ENCODE measurements at regions not wholly inside any gene's neighbourhood (a gene's known extent, or its start where the extent isn't known, plus 50 kb on each side); places are given as distances from the start of the nearest gene placed in this dataset.
A peak's percentile ranks its signal among the peaks of the same experiment; 100 is the strongest.
"Not testable (repeated sequence)": the region's sequence is repeated elsewhere in the genome, so short reads cannot be mapped to it uniquely, and the experiment has no call there.

DNA sequence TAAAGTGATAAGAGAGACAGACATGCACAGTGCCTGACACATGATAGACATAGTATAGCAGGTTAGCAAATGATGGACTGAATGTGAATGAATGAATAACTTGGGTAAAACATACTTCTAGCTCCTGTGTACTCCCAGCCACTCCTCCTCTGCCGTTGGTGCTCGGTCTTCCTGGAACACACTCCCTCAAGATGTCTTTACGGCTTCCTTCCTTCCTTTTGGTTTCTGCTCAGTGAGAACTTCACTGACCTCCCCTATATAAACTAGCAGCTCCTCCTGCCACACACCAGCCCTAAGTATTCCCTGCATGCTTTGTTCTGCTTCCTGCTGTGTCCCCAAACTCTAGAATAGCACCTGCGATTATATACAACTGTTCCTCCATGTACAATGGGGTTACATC is 50.2 kb downstream of the RAD54L2 start:
- H3K36me3 Mint-ChIP-seq = peaks cover 0 to 72% (median 18%) of the 10 kb centered on the region in 3 donors
- peaks cover 6 to 21% (median 16%) of the 10 kb centered on the region in 4 donors for H3K4me1 Mint-ChIP-seq

GRCh38 chr3:51591231-51591630 is 52.7 kb downstream of the RAD54L2 start:
- peaks cover 11 to 82% (median 25%) of the 10 kb centered on the region in 3 donors for H3K36me3 Mint-ChIP-seq
- H3K27ac Mint-ChIP-seq = peak overlapping the region in 2 of 10 donors; percentile 26 to 54
- DNase-seq (no peak), ATAC-seq (no peak)
- H3K4me3 Mint-ChIP-seq = no peak overlapping the region
- H3K27me3 Mint-ChIP-seq = no peaks in the 10 kb centered on the region
- no peaks in the 10 kb centered on the region for H3K9me3 Mint-ChIP-seq
- peaks cover 13 to 26% (median 15%) of the 10 kb centered on the region in 4 donors for H3K4me1 Mint-ChIP-seq
- POLR2A ChIA-PET = interaction anchor here (0.5 to 0.6 kb wide), 2 partner anchors 8 to 91 kb away, joined by 3 to 4 read pairs; no protein-coding TSS in a partner anchor

More for the DNA sequence above, 50.2 kb downstream of the RAD54L2 start:
- POLR2A ChIA-PET = interaction anchor here (0.7 kb wide), 1 partner anchor 381 kb away, joined by 4 read pairs; no protein-coding TSS in a partner anchor
- Mint-ChIP-seq H3K27ac (peak overlapping the region in 8 of 10 donors; percentile 1 to 91 (median 34)), H3K4me3 (peak overlapping the region in 2 of 10 donors; percentile 1 to 27), H3K9me3 (no peaks in the 10 kb centered on the region), H3K27me3 (no peaks in the 10 kb centered on the region)
- DNase-seq (no peak), ATAC-seq (no peak)

DNA sequence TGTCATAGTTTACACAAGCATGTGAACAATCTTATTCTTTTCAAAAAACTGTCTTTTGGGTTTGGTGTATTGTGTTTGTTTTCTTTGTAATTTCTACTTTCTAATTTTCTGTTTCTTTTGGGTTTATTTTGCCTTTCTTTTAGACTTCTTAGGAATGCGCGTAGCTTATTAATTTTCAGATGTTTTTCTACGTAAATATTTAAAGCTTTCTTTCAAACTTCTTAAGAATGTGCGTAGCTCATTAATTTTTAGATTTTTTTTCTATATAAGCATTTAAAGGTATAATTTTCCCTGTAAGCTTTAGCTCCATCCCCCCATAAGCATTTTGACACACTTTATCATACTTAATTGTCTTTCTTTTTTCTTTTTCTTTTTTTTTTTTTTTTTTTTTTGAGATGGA is 55.2 kb downstream of the RAD54L2 start:
- H3K4me3 Mint-ChIP-seq = no peak overlapping the region
- H3K27ac Mint-ChIP-seq = no peak overlapping the region
- DNase-seq = no peak
- no peaks in the 10 kb centered on the region for H3K27me3 Mint-ChIP-seq
- POLR2A ChIA-PET = no interaction called here
- peaks cover 7 to 17% (median 11%) of the 10 kb centered on the region in 4 donors for H3K4me1 Mint-ChIP-seq
- ATAC-seq = no peak
- no peaks in the 10 kb centered on the region for H3K9me3 Mint-ChIP-seq
- H3K36me3 Mint-ChIP-seq = peaks cover 11 to 74% (median 27%) of the 10 kb centered on the region in 3 donors

- ATAC-seq, H3K27ac Mint-ChIP-seq, H3K27me3 Mint-ChIP-seq, H3K4me3 Mint-ChIP-seq, DNase-seq, POLR2A ChIA-PET, H3K9me3 Mint-ChIP-seq: not testable (repeated sequence)
- peaks cover 9 to 24% (median 19%) of the 10 kb centered on the region in 4 donors for H3K4me1 Mint-ChIP-seq
- peaks cover 6 to 35% (median 8%) of the 10 kb centered on the region in 3 donors for H3K36me3 Mint-ChIP-seq
Measured at GRCh38 chr3:51599638-51600037, 61.1 kb downstream of the RAD54L2 start.

GRCh38 chr3:51604212-51604611 is 65.7 kb downstream of the RAD54L2 start:
- H3K4me1 Mint-ChIP-seq = peaks cover 19 to 31% (median 25%) of the 10 kb centered on the region in 4 donors
- ATAC-seq = no peak
- peak overlapping the region in 3 of 10 donors; percentile 36 to 84 (median 53) for H3K27ac Mint-ChIP-seq
- H3K27me3 Mint-ChIP-seq = no peaks in the 10 kb centered on the region
- POLR2A ChIA-PET = no interaction called here
- DNase-seq = no peak
- peaks cover 0 to 33% (median 8%) of the 10 kb centered on the region in 3 donors for H3K36me3 Mint-ChIP-seq
- no peak overlapping the region for H3K4me3 Mint-ChIP-seq
- no peaks in the 10 kb centered on the region for H3K9me3 Mint-ChIP-seq

DNA sequence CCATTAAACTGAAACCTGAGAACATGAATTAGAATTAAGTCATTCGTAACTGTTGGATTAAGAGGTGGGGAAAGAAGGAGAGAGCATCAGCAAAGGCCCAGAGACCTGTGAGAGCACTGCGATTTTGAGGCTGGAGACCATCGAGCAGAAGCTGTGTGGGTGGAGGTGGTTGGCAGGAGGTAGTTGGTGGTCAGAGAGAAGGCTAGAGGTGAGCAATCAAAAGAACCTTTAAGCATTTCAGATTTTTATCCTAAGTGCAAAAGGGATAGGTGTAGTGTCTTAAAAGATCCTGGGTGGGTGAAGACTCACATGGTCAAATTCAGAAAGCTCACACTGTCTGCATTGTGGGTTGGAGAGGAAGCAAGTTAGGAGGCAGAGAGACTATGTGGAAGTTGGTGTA is 65.1 kb upstream of the TEX264 start:
- Mint-ChIP-seq H3K4me1 (peaks cover 19 to 34% (median 25%) of the 10 kb centered on the region in 4 donors), H3K4me3 (no peak overlapping the region), H3K27ac (peak overlapping the region in 8 of 10 donors; percentile 6 to 85 (median 62)), H3K9me3 (no peaks in the 10 kb centered on the region), H3K27me3 (no peaks in the 10 kb centered on the region), H3K36me3 (peaks cover 0 to 36% (median 10%) of the 10 kb centered on the region in 3 donors)
- POLR2A ChIA-PET = interaction anchor here (0.6 kb wide), 1 partner anchor 60 kb away, joined by 6 read pairs; no protein-coding TSS in a partner anchor
- DNase-seq (no peak), ATAC-seq (no peak)

GRCh38 chr3:51606871-51607270 is 64.2 kb upstream of the TEX264 start:
- H3K9me3 Mint-ChIP-seq, POLR2A ChIA-PET, DNase-seq, H3K4me3 Mint-ChIP-seq, ATAC-seq, H3K27me3 Mint-ChIP-seq: not testable (repeated sequence)
- peaks cover 0 to 31% (median 10%) of the 10 kb centered on the region in 3 donors for H3K36me3 Mint-ChIP-seq
- peak overlapping the region in 1 of 10 donors; percentile 65 for H3K27ac Mint-ChIP-seq
- peaks cover 21 to 36% (median 26%) of the 10 kb centered on the region in 4 donors for H3K4me1 Mint-ChIP-seq

GRCh38 chr3:51607591-51608325 is 63.3 kb upstream of the TEX264 start:
- POLR2A ChIA-PET, H3K27me3 Mint-ChIP-seq: not testable (repeated sequence)

GRCh38 chr3:51610708-51611107 is 60.3 kb upstream of the TEX264 start:
- Mint-ChIP-seq H3K4me1 (peaks cover 12 to 28% (median 15%) of the 10 kb centered on the region in 4 donors), H3K27me3 (no peaks in the 10 kb centered on the region), H3K27ac (peak overlapping the region in 1 of 10 donors; percentile 50), H3K4me3 (no peak overlapping the region), H3K36me3 (peaks cover 0 to 37% (median 10%) of the 10 kb centered on the region in 3 donors), H3K9me3 (no peaks in the 10 kb centered on the region)
- no peak for DNase-seq
- POLR2A ChIA-PET = interaction anchor here (0.7 to 0.9 kb wide), 3 partner anchors 15 to 111 kb away, joined by 3 to 5 read pairs (median 4); partner anchors contain the start of gene DCAF1
- ATAC-seq = no peak

More at GRCh38 chr3:51607591-51608325, 63.3 kb upstream of the TEX264 start:
- H3K9me3 Mint-ChIP-seq, H3K4me3 Mint-ChIP-seq, DNase-seq, ATAC-seq: not testable (repeated sequence)
- H3K36me3 Mint-ChIP-seq = peaks cover 0 to 25% (median 10%) of the 10 kb centered on the region in 3 donors
- peak overlapping the region in 1 of 10 donors; percentile 38 for H3K27ac Mint-ChIP-seq
- H3K4me1 Mint-ChIP-seq = peaks cover 21 to 34% (median 24%) of the 10 kb centered on the region in 4 donors

GRCh38 chr3:51617597-51617996 is 53.5 kb upstream of the TEX264 start:
- no peaks in the 10 kb centered on the region for H3K27me3 Mint-ChIP-seq
- POLR2A ChIA-PET = no interaction called here
- H3K9me3 Mint-ChIP-seq = no peaks in the 10 kb centered on the region
- peak overlapping the region in 3 of 10 donors; percentile 2 to 23 (median 12) for H3K27ac Mint-ChIP-seq
- no peak for DNase-seq
- H3K4me3 Mint-ChIP-seq = no peak overlapping the region
- ATAC-seq = no peak
- H3K36me3 Mint-ChIP-seq = peaks cover 0 to 27% (median 2%) of the 10 kb centered on the region in 3 donors
- peaks cover 16 to 28% (median 21%) of the 10 kb centered on the region in 4 donors for H3K4me1 Mint-ChIP-seq

DNA sequence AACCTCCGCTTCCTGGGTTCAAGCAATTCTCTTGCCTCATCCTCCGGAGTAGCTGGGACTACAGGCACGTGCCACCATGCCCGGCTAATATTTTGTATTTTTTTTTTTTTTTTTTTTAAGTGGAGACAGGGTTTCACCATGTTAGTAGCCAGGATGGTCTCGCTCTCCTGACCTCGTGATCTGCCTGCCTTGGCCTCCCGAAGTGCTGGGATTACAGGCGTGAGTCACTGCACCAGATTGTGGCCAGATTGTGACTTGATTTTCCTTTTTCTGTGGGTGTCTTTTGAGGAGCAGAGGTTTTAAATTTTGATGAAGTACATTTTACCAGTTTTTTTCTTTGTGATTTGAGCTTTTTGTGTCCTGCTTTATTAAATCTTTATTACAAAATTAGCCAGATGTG is 53.0 kb upstream of the TEX264 start:
- Mint-ChIP-seq H3K36me3 (peaks cover 0 to 27% (median 2%) of the 10 kb centered on the region in 3 donors), H3K4me1 (peaks cover 16 to 31% (median 23%) of the 10 kb centered on the region in 4 donors), H3K27ac (peak overlapping the region in 2 of 10 donors; percentile 24 to 26)
- not testable (repeated sequence) for H3K9me3 Mint-ChIP-seq, H3K27me3 Mint-ChIP-seq, H3K4me3 Mint-ChIP-seq, ATAC-seq, DNase-seq
- POLR2A ChIA-PET = interaction anchor here (0.7 kb wide), 1 partner anchor 40 kb away, joined by 3 read pairs; no protein-coding TSS in a partner anchor

DNA sequence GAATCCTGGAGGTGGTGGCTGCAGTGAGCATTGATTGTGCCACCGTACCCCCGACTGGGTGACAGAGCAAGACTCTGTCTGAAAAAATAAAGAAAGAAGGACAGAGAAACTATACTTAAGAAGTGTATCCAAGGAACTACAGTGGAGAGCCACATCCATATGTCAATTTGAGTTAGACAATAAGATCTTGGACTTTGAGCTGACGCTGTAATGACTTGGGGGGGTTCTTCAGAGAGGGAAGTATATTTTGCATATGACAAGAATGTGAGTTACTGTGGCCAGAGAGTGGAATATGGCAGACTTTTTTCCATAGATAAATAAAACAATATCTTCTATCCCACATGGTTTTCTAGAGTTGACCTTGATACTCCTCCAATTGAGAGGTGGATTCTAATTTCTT is 52.6 kb upstream of the TEX264 start:
- Mint-ChIP-seq H3K9me3 (no peaks in the 10 kb centered on the region), H3K36me3 (peaks cover 0 to 23% (median 2%) of the 10 kb centered on the region in 3 donors), H3K4me1 (peaks cover 16 to 28% (median 23%) of the 10 kb centered on the region in 4 donors), H3K4me3 (no peak overlapping the region), H3K27ac (peak overlapping the region in 2 of 10 donors; percentile 24 to 26), H3K27me3 (no peaks in the 10 kb centered on the region)
- POLR2A ChIA-PET = interaction anchor here (0.7 kb wide), 1 partner anchor 40 kb away, joined by 3 read pairs; no protein-coding TSS in a partner anchor
- DNase-seq (no peak), ATAC-seq (no peak)

DNA sequence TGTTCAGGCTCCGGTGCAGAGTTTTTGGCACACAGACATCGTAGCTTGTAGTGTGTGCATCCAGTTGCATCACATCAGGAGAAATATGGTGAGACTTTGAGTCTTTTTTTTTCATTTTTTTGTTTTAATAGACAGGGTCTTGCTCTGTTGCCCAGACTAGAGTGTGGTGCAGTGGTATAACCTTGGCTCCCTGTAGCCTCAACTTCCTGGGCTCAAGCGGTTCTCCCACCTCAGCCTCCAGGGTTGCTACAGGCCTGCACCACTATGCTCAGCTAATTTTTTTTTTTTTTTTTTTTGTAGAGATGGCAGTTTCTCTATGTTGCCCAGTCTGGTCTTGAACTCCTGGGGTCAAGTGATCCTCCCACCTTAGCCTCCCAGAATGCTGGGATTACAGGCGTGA is 51.1 kb upstream of the TEX264 start:
- Mint-ChIP-seq H3K36me3 (peaks cover 0 to 16% (median 2%) of the 10 kb centered on the region in 3 donors), H3K27me3 (no peaks in the 10 kb centered on the region), H3K9me3 (no peaks in the 10 kb centered on the region), H3K4me1 (peaks cover 18 to 27% (median 23%) of the 10 kb centered on the region in 4 donors), H3K4me3 (no peak overlapping the region), H3K27ac (peak overlapping the region in 2 of 10 donors; percentile 8 to 47)
- ATAC-seq = no peak
- no peak for DNase-seq
- POLR2A ChIA-PET = no interaction called here

Data from naive thymus-derived CD8-positive, alpha-beta T cell (primary cell).